WI38 (cell line): ENCODE measurements at regions not wholly inside any gene's neighbourhood (a gene's known extent, or its start where the extent isn't known, plus 50 kb on each side); places are given as distances from the start of the nearest gene placed in this dataset.

ENCODE experiments used
- H3K4me3 ChIP-seq: 2 replicates; pipeline ENCODE4 v1.5.1; 2011; ENCODE audit warnings: low read depth, mild to moderate bottlenecking, control low read depth, low read length
- CTCF ChIP-seq: IDR thresholded peaks from 2 replicates; pipeline ENCODE4 v1.5.1; 2012; ENCODE audit warnings: low read depth, mild to moderate bottlenecking, control low read depth, low read length

GRCh38 chr12:89108265-89108664, 244.0 kb downstream of the DUSP6 start:
- H3K4me3 ChIP-seq, result no peak overlapping the region
- no peak for TF ChIP-seq CTCF

- no peak overlapping the region for H3K4me3 ChIP-seq
- no peak for TF ChIP-seq CTCF
Measured at GRCh38 chr12:89106950-89107349, 245.4 kb downstream of the DUSP6 start.

GRCh38 chr12:89105243-89105642, 247.1 kb downstream of the DUSP6 start:
- no peak for TF ChIP-seq CTCF
- H3K4me3 ChIP-seq, result no peak overlapping the region

GRCh38 chr12:89103831-89104230, 248.5 kb downstream of the DUSP6 start:
- H3K4me3 ChIP-seq, result no peak overlapping the region
- no peak for TF ChIP-seq CTCF

GRCh38 chr12:89101440-89101839, 250.9 kb downstream of the DUSP6 start:
- no peak overlapping the region for H3K4me3 ChIP-seq
- TF ChIP-seq CTCF, result no peak

- no peak overlapping the region for H3K4me3 ChIP-seq
- no peak for TF ChIP-seq CTCF
Measured at GRCh38 chr12:89098441-89099112, 253.7 kb downstream of the DUSP6 start.

- TF ChIP-seq CTCF, result no peak
- no peak overlapping the region for H3K4me3 ChIP-seq
Measured at GRCh38 chr12:89092297-89092696, 260.0 kb downstream of the DUSP6 start.
